Fibroblast of lung (primary cell): ENCODE measurements at regions not wholly inside any gene's neighbourhood (a gene's known extent, or its start where the extent isn't known, plus 50 kb on each side); places are given as distances from the start of the nearest gene placed in this dataset.

ENCODE experiments used
- EZH2 ChIP-seq: IDR thresholded peaks from 2 replicates; pipeline ENCODE4 v1.5.1; 2012; ENCODE audit warnings: low read length, control low read depth, mild to moderate bottlenecking; ENCODE audit errors: missing control alignments
- TF ChIP-seq, protein P1 (sequence below), 2 donors: IDR thresholded peaks in 1 of 2; conservative IDR thresholded peaks in 1 of 2; 1 replicate in 1 of 2; 2 replicates in 1 of 2; pipeline ENCODE4 v1.5.1; 2011 to 2012; ENCODE audit warnings: low read length in 2 of 2, control low read depth in 1 of 2, inconsistent platforms in 1 of 2, low read depth in 1 of 2, mild to moderate bottlenecking in 1 of 2

DNA sequence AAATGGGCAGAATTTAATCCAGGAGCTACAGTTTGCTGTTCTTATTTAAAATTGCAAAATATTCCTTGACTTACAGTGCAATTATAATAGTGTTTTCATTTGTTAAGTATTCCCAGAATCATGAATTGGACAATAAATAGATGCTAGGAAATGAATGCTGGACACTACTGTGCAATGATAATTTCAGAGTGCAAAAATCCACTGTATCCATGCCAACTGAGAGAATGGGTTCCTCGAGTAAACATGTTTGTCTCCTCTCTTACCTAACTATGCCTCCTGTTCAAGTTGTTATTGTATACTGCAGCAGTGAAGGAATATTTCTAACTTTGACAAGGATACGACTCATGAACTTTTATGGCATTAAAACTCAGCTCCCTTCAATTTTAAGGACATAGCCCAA is 1396.3 kb downstream of the GATA3 start:
- TF ChIP-seq, protein P1, sequence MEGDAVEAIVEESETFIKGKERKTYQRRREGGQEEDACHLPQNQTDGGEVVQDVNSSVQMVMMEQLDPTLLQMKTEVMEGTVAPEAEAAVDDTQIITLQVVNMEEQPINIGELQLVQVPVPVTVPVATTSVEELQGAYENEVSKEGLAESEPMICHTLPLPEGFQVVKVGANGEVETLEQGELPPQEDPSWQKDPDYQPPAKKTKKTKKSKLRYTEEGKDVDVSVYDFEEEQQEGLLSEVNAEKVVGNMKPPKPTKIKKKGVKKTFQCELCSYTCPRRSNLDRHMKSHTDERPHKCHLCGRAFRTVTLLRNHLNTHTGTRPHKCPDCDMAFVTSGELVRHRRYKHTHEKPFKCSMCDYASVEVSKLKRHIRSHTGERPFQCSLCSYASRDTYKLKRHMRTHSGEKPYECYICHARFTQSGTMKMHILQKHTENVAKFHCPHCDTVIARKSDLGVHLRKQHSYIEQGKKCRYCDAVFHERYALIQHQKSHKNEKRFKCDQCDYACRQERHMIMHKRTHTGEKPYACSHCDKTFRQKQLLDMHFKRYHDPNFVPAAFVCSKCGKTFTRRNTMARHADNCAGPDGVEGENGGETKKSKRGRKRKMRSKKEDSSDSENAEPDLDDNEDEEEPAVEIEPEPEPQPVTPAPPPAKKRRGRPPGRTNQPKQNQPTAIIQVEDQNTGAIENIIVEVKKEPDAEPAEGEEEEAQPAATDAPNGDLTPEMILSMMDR (conservative IDR thresholded peaks at IDR 0.05 in 1 of 2, IDR thresholded peaks at IDR 0.05 in 1 of 2; ENCODE audit: low read depth in 1 of 2, low read length in 2 of 2) = no peak
- no peak for TF ChIP-seq EZH2
